ENCODE measurements at regions not wholly inside any gene's neighbourhood (a gene's known extent, or its start where the extent isn't known, plus 50 kb on each side); places are given as distances from the start of the nearest gene placed in this dataset.

DNA sequence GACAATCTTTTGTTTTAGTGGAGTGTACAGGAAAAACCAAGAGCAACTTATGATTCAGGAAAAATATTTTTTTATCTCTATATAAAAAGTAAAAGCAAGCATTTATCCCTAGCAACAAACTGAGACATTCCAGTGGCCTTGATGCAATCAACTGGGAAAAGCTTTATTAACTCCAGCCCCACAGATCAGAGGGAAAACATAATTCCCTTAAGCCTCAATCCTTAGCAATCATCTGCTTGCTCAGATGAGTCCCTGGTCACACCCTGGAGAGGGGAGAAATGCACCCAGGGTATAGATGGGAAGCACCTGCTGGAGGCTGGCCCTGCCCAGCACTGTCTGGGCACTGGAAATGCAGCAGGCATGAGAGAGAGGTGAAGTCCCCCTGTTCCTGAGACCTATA is 636.6 kb downstream of the TNS3 start:
- ATAC-seq (ENCODE audit: poor library complexity) (no peak), DNase-seq (no peak)
- Mint-ChIP-seq H3K36me3 (ENCODE audit: low read depth) (no peaks in the 10 kb centered on the region), H3K4me3 (no peak overlapping the region), H3K9me3 (no peaks in the 10 kb centered on the region), H3K27ac (no peak overlapping the region), H3K4me1 (ENCODE audit: low read depth) (no peaks in the 10 kb centered on the region), H3K27me3 (no peaks in the 10 kb centered on the region)
- Histone ChIP-seq H3K27me3 (ENCODE audit: control insufficient read depth in 1 of 2, insufficient read depth in 2 of 2, low read length in 2 of 2) (no peaks in the 10 kb centered on the region), H3K36me3 (ENCODE audit: insufficient read depth, low read length) (no peaks in the 10 kb centered on the region), H3K9me3 (ENCODE audit: control insufficient read depth in 1 of 2, insufficient read depth in 1 of 2, low read length in 2 of 2) (peaks cover 0 to 11% of the 10 kb centered on the region in 2 experiments), H3K27ac (ENCODE audit: low read depth in 1 of 2, low read length in 2 of 2) (no peak overlapping the region), H3K4me1 (ENCODE audit: insufficient read depth, low read length) (no peaks in the 10 kb centered on the region), H3K4me3 (ENCODE audit: low read length) (no peak overlapping the region)
- ChIA-PET POLR2A (no interaction called here), CTCF (no interaction called here)
- no peak for TF ChIP-seq CTCF (IDR thresholded peaks at IDR 0.05)
- intact Hi-C loops (cut with DNase I, micrococcal nuclease): no loop called here

DNA sequence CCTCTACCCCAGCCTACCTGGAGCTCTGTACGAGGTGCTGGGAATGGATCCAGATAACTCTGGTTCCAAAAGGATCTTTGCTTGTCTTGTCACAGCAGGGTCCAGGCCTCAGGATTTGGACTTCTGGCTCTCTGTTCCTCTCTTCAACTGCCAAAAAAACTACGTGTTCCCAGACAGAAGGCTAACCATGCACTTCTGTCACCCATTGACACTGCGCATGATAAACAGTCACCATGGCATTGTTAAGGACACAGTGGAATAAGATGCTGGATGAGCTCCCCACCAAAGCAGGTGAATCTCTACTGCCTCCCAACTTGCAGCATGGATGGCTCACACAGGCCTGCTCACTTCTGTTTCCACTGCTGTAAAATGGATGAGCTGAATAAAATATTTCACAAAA is 637.9 kb downstream of the TNS3 start:
- intact Hi-C loops (cut with DNase I, micrococcal nuclease): no loop called here
- CTCF ChIA-PET: no interaction called here
- no peak overlapping the region for H3K27ac Mint-ChIP-seq

DNA sequence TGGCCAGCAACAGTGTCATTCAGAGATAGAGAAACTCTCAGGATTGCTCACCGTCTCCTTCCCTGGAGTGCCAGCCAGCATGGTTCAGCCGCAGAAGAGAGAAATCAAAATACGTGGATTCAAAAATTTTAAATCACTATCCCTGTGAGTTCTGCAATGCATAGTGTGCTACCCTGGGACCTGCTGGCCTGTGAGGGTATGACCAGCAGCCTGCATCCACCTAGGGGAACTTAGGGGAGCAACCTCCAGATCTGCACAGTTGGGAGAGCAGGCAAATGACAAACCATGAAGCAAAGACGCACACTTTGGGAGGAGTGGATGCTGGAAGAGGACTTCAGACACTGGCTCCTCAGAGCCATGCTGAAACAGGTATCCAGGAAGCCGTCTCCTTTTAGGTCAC is 639.3 kb downstream of the TNS3 start:
- ChIA-PET CTCF (no interaction called here), POLR2A (no interaction called here)

More for the DNA sequence above, 637.9 kb downstream of the TNS3 start:
- Histone ChIP-seq H3K27me3 (ENCODE audit: control insufficient read depth in 1 of 2, insufficient read depth in 2 of 2, low read length in 2 of 2) (no peaks in the 10 kb centered on the region), H3K9me3 (ENCODE audit: control insufficient read depth in 1 of 2, insufficient read depth in 1 of 2, low read length in 2 of 2) (peaks cover 0 to 16% of the 10 kb centered on the region in 2 experiments), H3K4me1 (ENCODE audit: insufficient read depth, low read length) (no peaks in the 10 kb centered on the region), H3K27ac (ENCODE audit: low read depth in 1 of 2, low read length in 2 of 2) (no peak overlapping the region), H3K36me3 (ENCODE audit: insufficient read depth, low read length) (no peaks in the 10 kb centered on the region), H3K4me3 (ENCODE audit: low read length) (no peak overlapping the region)
- ATAC-seq (ENCODE audit: poor library complexity) (no peak), DNase-seq (no peak)
- Mint-ChIP-seq H3K36me3 (ENCODE audit: low read depth) (no peaks in the 10 kb centered on the region), H3K4me1 (ENCODE audit: low read depth) (no peaks in the 10 kb centered on the region), H3K27me3 (no peaks in the 10 kb centered on the region), H3K9me3 (no peaks in the 10 kb centered on the region), H3K4me3 (no peak overlapping the region)
- POLR2A ChIA-PET: no interaction called here
- no peak for TF ChIP-seq CTCF (IDR thresholded peaks at IDR 0.05)

More for the DNA sequence above, 639.3 kb downstream of the TNS3 start:
- no peaks in the 10 kb centered on the region for H3K9me3 Mint-ChIP-seq
- intact Hi-C loops (cut with DNase I, micrococcal nuclease): no loop called here
- Histone ChIP-seq H3K27me3 (ENCODE audit: control insufficient read depth in 1 of 2, insufficient read depth in 2 of 2, low read length in 2 of 2) (no peaks in the 10 kb centered on the region), H3K4me1 (ENCODE audit: insufficient read depth, low read length) (no peaks in the 10 kb centered on the region), H3K4me3 (ENCODE audit: low read length) (no peak overlapping the region), H3K27ac (ENCODE audit: low read depth in 1 of 2, low read length in 2 of 2) (no peak overlapping the region), H3K36me3 (ENCODE audit: insufficient read depth, low read length) (no peaks in the 10 kb centered on the region), H3K9me3 (ENCODE audit: control insufficient read depth in 1 of 2, insufficient read depth in 1 of 2, low read length in 2 of 2) (peaks cover 0 to 16% of the 10 kb centered on the region in 2 experiments)
- no peak for TF ChIP-seq CTCF (IDR thresholded peaks at IDR 0.05)
- H3K27ac Mint-ChIP-seq: no peak overlapping the region
- no peak overlapping the region for H3K4me3 Mint-ChIP-seq
- ATAC-seq (ENCODE audit: poor library complexity) (no peak), DNase-seq (no peak)
- no peaks in the 10 kb centered on the region for H3K36me3 Mint-ChIP-seq (ENCODE audit: low read depth)
- H3K4me1 Mint-ChIP-seq (ENCODE audit: low read depth): no peaks in the 10 kb centered on the region
- H3K27me3 Mint-ChIP-seq: no peaks in the 10 kb centered on the region

All from CD4-positive, alpha-beta T cell (primary cell).